HL-60 (cell line): ENCODE measurements at regions not wholly inside any gene's neighbourhood (a gene's known extent, or its start where the extent isn't known, plus 50 kb on each side); places are given as distances from the start of the nearest gene placed in this dataset.

Experiments
- DNase-seq, 2 experiments: peaks; one replicate each; pipeline ENCODE4 v3.0.0-alpha.2; 2010 to 2020; ENCODE audit warnings: low read depth in 1 of 2, low spot score in 1 of 2
- H3K27ac ChIP-seq: fragments of 250-450 bp; sonication (Bioruptor Pico); replicated peaks from 2 replicates; pipeline ENCODE4 v1.5.1; 2020; ENCODE audit warnings: mild to moderate bottlenecking, moderate library complexity
- H3K27me3 ChIP-seq: fragments of 250-450 bp; sonication (Bioruptor Pico); 2 replicates; pipeline ENCODE4 v1.5.1; 2021; ENCODE audit warnings: mild to moderate bottlenecking, moderate library complexity; ENCODE audit not compliant: insufficient read depth, poor library complexity, severe bottlenecking
- H3K4me3 ChIP-seq: replicated peaks from 2 replicates; pipeline ENCODE4 v1.5.1; 2011; ENCODE audit warnings: mild to moderate bottlenecking, control low read depth, low read length; ENCODE audit not compliant: insufficient read depth
- GABPA ChIP-seq: IDR thresholded peaks from 2 replicates; pipeline ENCODE4 v1.6.1; 2012; ENCODE audit warnings: low read depth
- POLR2AphosphoS5 ChIP-seq: IDR thresholded peaks from 2 replicates; pipeline ENCODE4 v1.6.1; 2012; ENCODE audit warnings: low read depth
- SPI1 ChIP-seq: IDR thresholded peaks from 2 replicates; pipeline ENCODE4 v1.6.1; 2012; ENCODE audit warnings: low read depth, mild to moderate bottlenecking, borderline replicate concordance
- TF ChIP-seq, protein P1 (sequence below): IDR thresholded peaks from one replicate; pipeline ENCODE4 v1.5.1; 2011; ENCODE audit warnings: low read length, control low read depth, inconsistent platforms; ENCODE audit not compliant: insufficient read depth
- TF ChIP-seq, protein P2 (sequence below): IDR thresholded peaks from 2 replicates; pipeline ENCODE4 v1.6.1; 2012; ENCODE audit warnings: low read depth; ENCODE audit not compliant: insufficient replicate concordance

DNA sequence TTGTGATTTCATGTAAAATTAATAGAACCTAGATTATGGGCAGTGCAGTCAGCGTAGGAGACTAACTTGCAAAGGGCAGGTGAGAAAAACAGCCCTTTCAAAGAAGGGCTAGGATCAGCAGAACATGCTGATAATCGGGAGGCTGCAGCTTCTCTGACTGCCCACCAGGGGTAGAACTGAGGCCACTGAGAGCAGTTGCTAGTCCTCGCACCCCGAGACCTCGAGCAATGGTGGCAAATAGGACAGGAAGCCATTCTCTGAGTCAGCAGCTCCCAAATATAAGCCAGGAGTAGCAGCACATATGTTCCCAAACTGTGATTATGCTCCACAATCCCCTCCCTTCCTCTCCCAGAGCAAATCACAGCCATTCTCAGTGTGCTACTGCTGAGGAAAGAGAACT is 186.5 kb downstream of the MSL3 start:
- no peak overlapping the region for H3K27ac ChIP-seq
- peak in 1 of 2 experiments; percentile 2 for DNase-seq
- no peak overlapping the region for H3K4me3 ChIP-seq
- H3K27me3 ChIP-seq, result no peaks in the 10 kb centered on the region
- TF ChIP-seq POLR2AphosphoS5, result no peak
- no peak for TF ChIP-seq GABPA
- TF ChIP-seq, protein P1, sequence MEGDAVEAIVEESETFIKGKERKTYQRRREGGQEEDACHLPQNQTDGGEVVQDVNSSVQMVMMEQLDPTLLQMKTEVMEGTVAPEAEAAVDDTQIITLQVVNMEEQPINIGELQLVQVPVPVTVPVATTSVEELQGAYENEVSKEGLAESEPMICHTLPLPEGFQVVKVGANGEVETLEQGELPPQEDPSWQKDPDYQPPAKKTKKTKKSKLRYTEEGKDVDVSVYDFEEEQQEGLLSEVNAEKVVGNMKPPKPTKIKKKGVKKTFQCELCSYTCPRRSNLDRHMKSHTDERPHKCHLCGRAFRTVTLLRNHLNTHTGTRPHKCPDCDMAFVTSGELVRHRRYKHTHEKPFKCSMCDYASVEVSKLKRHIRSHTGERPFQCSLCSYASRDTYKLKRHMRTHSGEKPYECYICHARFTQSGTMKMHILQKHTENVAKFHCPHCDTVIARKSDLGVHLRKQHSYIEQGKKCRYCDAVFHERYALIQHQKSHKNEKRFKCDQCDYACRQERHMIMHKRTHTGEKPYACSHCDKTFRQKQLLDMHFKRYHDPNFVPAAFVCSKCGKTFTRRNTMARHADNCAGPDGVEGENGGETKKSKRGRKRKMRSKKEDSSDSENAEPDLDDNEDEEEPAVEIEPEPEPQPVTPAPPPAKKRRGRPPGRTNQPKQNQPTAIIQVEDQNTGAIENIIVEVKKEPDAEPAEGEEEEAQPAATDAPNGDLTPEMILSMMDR, result no peak
- no peak for TF ChIP-seq SPI1
- TF ChIP-seq, protein P2, sequence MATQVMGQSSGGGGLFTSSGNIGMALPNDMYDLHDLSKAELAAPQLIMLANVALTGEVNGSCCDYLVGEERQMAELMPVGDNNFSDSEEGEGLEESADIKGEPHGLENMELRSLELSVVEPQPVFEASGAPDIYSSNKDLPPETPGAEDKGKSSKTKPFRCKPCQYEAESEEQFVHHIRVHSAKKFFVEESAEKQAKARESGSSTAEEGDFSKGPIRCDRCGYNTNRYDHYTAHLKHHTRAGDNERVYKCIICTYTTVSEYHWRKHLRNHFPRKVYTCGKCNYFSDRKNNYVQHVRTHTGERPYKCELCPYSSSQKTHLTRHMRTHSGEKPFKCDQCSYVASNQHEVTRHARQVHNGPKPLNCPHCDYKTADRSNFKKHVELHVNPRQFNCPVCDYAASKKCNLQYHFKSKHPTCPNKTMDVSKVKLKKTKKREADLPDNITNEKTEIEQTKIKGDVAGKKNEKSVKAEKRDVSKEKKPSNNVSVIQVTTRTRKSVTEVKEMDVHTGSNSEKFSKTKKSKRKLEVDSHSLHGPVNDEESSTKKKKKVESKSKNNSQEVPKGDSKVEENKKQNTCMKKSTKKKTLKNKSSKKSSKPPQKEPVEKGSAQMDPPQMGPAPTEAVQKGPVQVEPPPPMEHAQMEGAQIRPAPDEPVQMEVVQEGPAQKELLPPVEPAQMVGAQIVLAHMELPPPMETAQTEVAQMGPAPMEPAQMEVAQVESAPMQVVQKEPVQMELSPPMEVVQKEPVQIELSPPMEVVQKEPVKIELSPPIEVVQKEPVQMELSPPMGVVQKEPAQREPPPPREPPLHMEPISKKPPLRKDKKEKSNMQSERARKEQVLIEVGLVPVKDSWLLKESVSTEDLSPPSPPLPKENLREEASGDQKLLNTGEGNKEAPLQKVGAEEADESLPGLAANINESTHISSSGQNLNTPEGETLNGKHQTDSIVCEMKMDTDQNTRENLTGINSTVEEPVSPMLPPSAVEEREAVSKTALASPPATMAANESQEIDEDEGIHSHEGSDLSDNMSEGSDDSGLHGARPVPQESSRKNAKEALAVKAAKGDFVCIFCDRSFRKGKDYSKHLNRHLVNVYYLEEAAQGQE, result no peak

DNA sequence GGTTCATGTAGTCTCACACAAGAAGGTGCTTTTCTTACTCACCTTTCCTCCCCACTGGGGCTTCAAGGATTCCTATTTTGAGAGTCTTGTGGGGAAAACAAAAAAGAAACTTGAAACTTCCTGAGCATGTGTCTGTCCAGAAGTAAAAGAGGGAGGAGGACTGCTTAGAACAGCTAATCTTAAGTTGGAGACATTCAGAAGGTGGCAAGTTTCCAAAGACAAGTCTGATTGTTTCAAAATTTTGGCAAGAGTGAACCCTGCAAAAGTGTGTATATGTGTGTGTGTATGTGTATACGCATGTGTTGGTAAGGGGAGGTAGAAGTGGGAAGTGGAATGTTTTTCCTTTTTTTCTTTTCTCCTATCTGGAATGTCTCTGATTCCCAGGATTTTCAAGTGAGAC is 189.0 kb upstream of the FRMPD4 start:
- DNase-seq, result no peak
- Histone ChIP-seq H3K27me3 (no peaks in the 10 kb centered on the region), H3K4me3 (no peak overlapping the region), H3K27ac (no peak overlapping the region)
- TF ChIP-seq, protein P1, result no peak
- no peak for TF ChIP-seq POLR2AphosphoS5
- no peak for TF ChIP-seq GABPA
- TF ChIP-seq, protein P2, result no peak
- no peak for TF ChIP-seq SPI1

DNA sequence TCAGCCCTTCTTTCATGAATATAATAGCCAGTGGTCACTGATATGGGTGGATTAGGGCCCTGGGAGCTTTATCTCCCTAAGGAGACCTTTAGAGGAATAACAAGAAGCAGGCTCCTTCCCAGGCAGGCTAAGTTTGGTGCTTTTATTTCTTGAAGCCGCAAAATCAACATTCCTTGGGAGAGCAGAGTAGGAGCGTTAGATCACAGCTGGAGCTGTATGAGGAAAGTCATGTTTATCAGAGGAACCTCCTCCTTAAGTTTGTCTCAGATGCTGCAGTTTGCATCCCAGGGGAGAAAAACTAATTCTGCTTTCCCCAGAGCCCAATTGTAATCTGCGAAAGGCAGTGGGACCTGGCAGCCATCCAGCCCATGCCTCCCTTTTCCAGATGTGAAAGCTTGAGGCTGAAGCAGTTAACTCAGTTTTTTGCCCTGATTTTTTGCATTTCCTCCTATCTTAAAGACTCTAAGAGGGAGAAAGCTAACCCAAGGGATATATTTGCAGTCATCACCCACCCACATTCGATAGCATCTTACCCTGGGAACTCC is 186.0 kb upstream of the FRMPD4 start:
- no peak overlapping the region for H3K4me3 ChIP-seq
- DNase-seq, result no peak
- no peaks in the 10 kb centered on the region for H3K27me3 ChIP-seq
- H3K27ac ChIP-seq, result no peak overlapping the region
- TF ChIP-seq, protein P2, result no peak
- no peak for TF ChIP-seq GABPA
- no peak for TF ChIP-seq SPI1

DNA sequence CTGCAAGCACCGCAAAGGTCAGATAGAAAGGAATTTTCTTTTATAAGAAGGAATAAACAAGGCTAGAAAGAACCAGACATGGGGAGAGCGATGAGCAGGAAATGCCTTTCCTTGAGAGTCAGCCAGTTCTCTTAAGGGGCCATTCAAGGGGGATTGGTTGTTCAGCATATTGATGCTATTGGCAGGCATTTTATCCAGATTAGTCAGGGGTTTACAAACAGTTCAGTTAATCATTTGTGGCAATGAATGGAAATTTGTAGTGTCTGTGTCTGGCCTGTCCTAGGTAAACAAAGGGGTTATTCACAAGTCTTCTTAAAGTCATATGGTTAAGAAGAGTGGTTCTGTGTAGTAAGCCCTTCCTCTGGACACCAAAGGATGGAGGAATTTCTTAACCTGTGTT is 184.7 kb upstream of the FRMPD4 start:
- Histone ChIP-seq H3K27me3 (no peaks in the 10 kb centered on the region), H3K4me3 (no peak overlapping the region), H3K27ac (no peak overlapping the region)
- TF ChIP-seq GABPA (no peak), SPI1 (no peak), POLR2AphosphoS5 (no peak)
- TF ChIP-seq, protein P1, result no peak
- TF ChIP-seq, protein P2, result no peak
- no peak for DNase-seq
